ENCODE measurements at regions not wholly inside any gene's neighbourhood (a gene's known extent, or its start where the extent isn't known, plus 50 kb on each side); places are given as distances from the start of the nearest gene placed in this dataset.

DNA sequence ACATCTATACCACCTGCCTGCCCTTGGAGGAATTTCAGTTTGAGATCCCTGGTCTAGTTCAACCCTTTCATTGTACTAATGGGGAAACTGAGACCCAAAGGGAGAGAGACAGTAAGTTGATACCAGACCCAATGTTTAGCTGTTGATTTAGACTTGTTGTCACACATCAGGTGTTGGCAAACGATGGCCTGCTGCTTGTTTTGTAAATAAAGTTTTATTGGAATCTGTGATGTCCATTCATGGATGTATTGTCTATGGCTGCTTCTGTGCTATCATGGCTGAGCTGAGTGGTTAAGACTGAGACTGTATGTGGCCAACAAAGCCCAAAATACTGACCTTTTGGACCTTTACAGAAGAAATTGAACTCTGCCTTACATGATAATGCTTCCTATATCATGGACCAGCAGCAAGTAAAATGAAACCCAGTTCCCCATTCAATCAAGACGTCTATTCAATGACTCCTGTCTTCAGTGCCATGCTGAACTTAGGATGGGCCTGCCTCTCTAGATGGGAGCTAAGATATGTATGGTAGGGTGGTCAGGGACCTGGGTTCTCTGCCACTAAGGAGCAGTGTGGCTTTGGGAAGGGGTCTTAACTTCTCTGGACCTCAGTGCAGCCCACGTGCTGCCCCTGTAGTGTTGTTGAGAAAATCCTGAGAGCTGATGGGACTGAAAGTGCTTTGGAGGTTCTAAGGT lies 111.0 kb downstream of the IRX5 start:
- Histone ChIP-seq H4K20me1 (ENCODE audit: insufficient read depth, low read length) (no peaks in the 10 kb centered on the region), H3K27ac (ENCODE audit: low read depth, low read length, poor library complexity, severe bottlenecking) (no peak overlapping the region), H2AFZ (ENCODE audit: low read length) (no peak overlapping the region), H3K9me2 (ENCODE audit: insufficient read depth, low read length) (no peaks in the 10 kb centered on the region), H3K4me3 (ENCODE audit: low read depth, low read length, poor library complexity, severe bottlenecking) (no peak overlapping the region), H3K4me1 (ENCODE audit: insufficient read depth, low read length, poor library complexity, severe bottlenecking) (no peaks in the 10 kb centered on the region), H3K79me2 (ENCODE audit: insufficient read depth, low read depth, low read length) (no peaks in the 10 kb centered on the region), H3K36me3 (ENCODE audit: insufficient read depth, low read length) (no peaks in the 10 kb centered on the region), H3K9me3 (ENCODE audit: low read length) (no peaks in the 10 kb centered on the region), H3K4me2 (ENCODE audit: low read length) (no peak overlapping the region)
- TF ChIP-seq, protein P1, sequence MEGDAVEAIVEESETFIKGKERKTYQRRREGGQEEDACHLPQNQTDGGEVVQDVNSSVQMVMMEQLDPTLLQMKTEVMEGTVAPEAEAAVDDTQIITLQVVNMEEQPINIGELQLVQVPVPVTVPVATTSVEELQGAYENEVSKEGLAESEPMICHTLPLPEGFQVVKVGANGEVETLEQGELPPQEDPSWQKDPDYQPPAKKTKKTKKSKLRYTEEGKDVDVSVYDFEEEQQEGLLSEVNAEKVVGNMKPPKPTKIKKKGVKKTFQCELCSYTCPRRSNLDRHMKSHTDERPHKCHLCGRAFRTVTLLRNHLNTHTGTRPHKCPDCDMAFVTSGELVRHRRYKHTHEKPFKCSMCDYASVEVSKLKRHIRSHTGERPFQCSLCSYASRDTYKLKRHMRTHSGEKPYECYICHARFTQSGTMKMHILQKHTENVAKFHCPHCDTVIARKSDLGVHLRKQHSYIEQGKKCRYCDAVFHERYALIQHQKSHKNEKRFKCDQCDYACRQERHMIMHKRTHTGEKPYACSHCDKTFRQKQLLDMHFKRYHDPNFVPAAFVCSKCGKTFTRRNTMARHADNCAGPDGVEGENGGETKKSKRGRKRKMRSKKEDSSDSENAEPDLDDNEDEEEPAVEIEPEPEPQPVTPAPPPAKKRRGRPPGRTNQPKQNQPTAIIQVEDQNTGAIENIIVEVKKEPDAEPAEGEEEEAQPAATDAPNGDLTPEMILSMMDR (conservative IDR thresholded peaks at IDR 0.05; ENCODE audit: low read length): no peak
- TF ChIP-seq EZH2phosphoT487 (IDR thresholded peaks at IDR 0.05; ENCODE audit: borderline replicate concordance, low read depth, low read length): no peak
- ChIA-PET POLR2A (interaction anchor here (0.5 kb wide), 1 partner anchor 210 kb away, joined by 3 read pairs; no protein-coding TSS in a partner anchor), CTCF (ENCODE audit: unreplicated experiment) (no interaction called here)
- no peak for DNase-seq (ENCODE audit: low spot score)
- no TSS peak for BruUV-seq (replicated peaks)
- intact Hi-C loops (cut with micrococcal nuclease; ENCODE audit: unreplicated experiment): no loop called here

DNA sequence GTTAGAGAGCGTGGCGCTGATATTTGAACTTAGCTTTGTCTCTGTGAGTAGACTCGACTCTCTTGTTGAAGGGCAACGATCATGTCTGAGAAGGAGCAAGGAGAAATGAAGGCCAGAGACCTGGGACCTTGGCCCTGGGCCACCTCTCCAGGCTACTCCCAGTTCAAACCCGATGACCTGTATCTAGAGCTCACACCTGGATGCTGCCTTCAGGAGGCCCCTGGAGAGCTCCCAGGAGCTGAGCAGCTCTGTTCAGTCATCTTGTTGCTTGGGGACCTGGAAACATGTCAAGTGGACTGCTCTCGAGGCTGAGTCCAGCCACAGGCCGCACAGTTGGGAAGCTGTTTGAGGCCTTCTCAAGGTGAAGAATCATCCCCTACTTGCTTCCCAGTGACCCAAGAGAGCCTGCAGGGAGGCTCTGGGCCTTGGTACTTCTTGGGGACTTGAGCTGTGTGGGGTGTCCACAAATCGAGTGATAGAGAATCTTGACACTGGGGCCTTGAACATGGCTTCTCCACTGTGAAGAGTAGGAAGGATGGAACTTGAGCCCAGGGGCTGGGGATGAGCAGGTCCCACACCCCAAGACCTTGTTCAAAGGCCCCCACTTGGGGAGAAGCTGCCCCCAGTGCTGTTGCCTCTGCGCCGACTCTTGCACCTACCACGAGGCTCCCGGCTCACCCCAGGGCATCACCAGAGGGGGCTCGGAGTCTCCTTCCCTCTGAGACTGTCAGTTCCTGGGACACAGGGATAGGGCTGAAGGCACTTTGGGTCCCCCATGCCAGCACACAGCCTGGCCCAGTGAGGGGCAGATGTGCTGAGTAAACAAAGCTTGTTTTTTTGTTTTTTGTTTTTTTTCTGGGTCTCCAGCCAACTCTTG lies 112.1 kb downstream of the IRX5 start:
- no peaks in the 10 kb centered on the region for H3K9me2 ChIP-seq (ENCODE audit: insufficient read depth, low read length)
- H3K36me3 ChIP-seq (ENCODE audit: insufficient read depth, low read length): no peaks in the 10 kb centered on the region
- no peak overlapping the region for H3K4me3 ChIP-seq (ENCODE audit: low read depth, low read length, poor library complexity, severe bottlenecking)
- H4K20me1 ChIP-seq (ENCODE audit: insufficient read depth, low read length): no peaks in the 10 kb centered on the region
- H3K27ac ChIP-seq (ENCODE audit: low read depth, low read length, poor library complexity, severe bottlenecking): no peak overlapping the region
- intact Hi-C loops (cut with micrococcal nuclease; ENCODE audit: unreplicated experiment): no loop called here
- H2AFZ ChIP-seq (ENCODE audit: low read length): no peak overlapping the region
- BruUV-seq (replicated peaks): no TSS peak
- H3K4me1 ChIP-seq (ENCODE audit: insufficient read depth, low read length, poor library complexity, severe bottlenecking): no peaks in the 10 kb centered on the region
- CTCF ChIA-PET (ENCODE audit: unreplicated experiment): no interaction called here
- no peak overlapping the region for H3K4me2 ChIP-seq (ENCODE audit: low read length)
- no peaks in the 10 kb centered on the region for H3K9me3 ChIP-seq (ENCODE audit: low read length)
- no peaks in the 10 kb centered on the region for H3K79me2 ChIP-seq (ENCODE audit: insufficient read depth, low read depth, low read length)
- POLR2A ChIA-PET: interaction anchor here (0.5 kb wide), 1 partner anchor 847 kb away, joined by 3 read pairs; no protein-coding TSS in a partner anchor
- DNase-seq (ENCODE audit: low spot score): no peak
- TF ChIP-seq EZH2phosphoT487 (IDR thresholded peaks at IDR 0.05; ENCODE audit: borderline replicate concordance, low read depth, low read length): no peak
- TF ChIP-seq, protein P1 (conservative IDR thresholded peaks at IDR 0.05; ENCODE audit: low read length): no peak
